ENCODE measurements at regions not wholly inside any gene's neighbourhood (a gene's known extent, or its start where the extent isn't known, plus 50 kb on each side); places are given as distances from the start of the nearest gene placed in this dataset.

DNA sequence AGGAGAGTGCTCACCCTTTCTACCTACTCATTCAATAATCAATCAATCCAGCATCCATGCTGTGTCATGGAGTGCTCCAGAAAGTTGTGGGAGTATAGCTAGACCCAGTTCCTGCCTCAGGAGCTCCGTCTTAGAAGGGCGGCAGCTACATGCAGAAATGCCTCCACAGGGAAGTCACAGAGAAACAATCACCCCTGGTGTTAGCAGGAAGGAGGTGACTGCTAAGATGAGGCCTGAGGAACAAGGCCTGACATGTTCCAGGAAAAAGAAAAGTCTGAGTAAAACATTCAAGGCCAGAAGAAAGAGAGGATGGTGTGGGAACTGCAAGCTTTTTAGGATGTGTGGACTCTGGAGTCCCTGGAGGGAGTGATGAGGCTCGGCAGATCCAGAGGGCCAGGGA lies 142.5 kb upstream of the MAGI3 start:
- Histone ChIP-seq H3K27ac (ENCODE audit: low read length) (no peak overlapping the region), H3K9me3 (ENCODE audit: control insufficient read depth in 1 of 2, low read length in 2 of 2) (no peaks in the 10 kb centered on the region), H3K27me3 (ENCODE audit: low read depth, low read length) (no peaks in the 10 kb centered on the region), H3K36me3 (ENCODE audit: control insufficient read depth in 1 of 2, insufficient read depth in 2 of 2, low read length in 2 of 2) (no peaks in the 10 kb centered on the region), H3K4me1 (ENCODE audit: control insufficient read depth in 1 of 2, insufficient read depth in 2 of 2, low read length in 2 of 2) (no peaks in the 10 kb centered on the region), H3K4me3 (ENCODE audit: low read depth in 1 of 2, low read length in 2 of 2) (no peak overlapping the region)

DNA sequence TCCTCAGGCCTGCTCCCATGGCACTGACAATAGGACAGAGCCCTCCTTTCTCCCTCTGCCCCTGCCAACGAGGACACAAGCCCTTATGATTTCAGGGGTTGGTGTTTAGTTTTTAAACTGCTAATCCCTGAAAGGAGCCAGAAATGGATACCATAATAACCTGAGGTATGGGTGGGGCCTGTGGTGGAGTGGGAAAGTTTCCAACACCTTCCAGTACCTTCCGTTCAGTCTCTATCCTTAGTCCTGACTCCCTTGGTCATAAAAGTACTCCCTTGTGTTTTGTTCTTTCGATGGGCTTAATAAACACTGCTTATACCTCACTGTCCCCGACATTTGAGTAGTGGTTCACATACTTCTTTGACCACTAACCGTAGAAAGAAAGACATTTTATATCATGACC lies 141.8 kb upstream of the MAGI3 start:
- no peaks in the 10 kb centered on the region for H3K36me3 ChIP-seq (ENCODE audit: control insufficient read depth in 1 of 2, insufficient read depth in 2 of 2, low read length in 2 of 2)

DNA sequence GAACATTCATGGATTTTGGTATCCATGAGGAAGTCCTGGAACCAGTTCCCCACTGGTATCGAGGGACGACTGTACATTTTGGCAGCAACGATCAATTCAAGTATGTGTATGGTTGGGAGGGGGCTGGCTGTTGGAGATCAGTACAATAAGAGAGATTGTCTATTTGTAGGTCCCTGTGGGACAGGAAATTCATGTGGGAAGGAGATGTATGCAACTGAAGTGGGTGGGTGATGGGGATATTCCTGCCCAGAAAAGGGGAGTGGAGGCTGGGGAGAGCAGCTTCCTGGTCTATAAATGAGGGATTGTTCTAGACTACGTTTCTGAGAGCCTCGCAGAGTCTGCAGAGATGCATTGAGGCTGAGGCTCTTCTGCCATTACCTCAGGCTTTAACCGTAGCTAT lies 140.2 kb upstream of the MAGI3 start:
- no peaks in the 10 kb centered on the region for H3K36me3 ChIP-seq (ENCODE audit: control insufficient read depth in 1 of 2, insufficient read depth in 2 of 2, low read length in 2 of 2)
- no peaks in the 10 kb centered on the region for H3K9me3 ChIP-seq (ENCODE audit: control insufficient read depth in 1 of 2, low read length in 2 of 2)
- H3K4me3 ChIP-seq (ENCODE audit: low read depth in 1 of 2, low read length in 2 of 2) = no peak overlapping the region
- H3K27me3 ChIP-seq (ENCODE audit: low read depth, low read length) = no peaks in the 10 kb centered on the region
- H3K4me1 ChIP-seq (ENCODE audit: control insufficient read depth in 1 of 2, insufficient read depth in 2 of 2, low read length in 2 of 2) = no peaks in the 10 kb centered on the region
- no peak overlapping the region for H3K27ac ChIP-seq (ENCODE audit: low read length)

More for the DNA sequence above, 141.8 kb upstream of the MAGI3 start:
- H3K4me3 ChIP-seq (ENCODE audit: low read depth in 1 of 2, low read length in 2 of 2) = no peak overlapping the region
- no peaks in the 10 kb centered on the region for H3K27me3 ChIP-seq (ENCODE audit: low read depth, low read length)
- H3K9me3 ChIP-seq (ENCODE audit: control insufficient read depth in 1 of 2, low read length in 2 of 2) = no peaks in the 10 kb centered on the region
- no peaks in the 10 kb centered on the region for H3K4me1 ChIP-seq (ENCODE audit: control insufficient read depth in 1 of 2, insufficient read depth in 2 of 2, low read length in 2 of 2)
- no peak overlapping the region for H3K27ac ChIP-seq (ENCODE audit: low read length)

DNA sequence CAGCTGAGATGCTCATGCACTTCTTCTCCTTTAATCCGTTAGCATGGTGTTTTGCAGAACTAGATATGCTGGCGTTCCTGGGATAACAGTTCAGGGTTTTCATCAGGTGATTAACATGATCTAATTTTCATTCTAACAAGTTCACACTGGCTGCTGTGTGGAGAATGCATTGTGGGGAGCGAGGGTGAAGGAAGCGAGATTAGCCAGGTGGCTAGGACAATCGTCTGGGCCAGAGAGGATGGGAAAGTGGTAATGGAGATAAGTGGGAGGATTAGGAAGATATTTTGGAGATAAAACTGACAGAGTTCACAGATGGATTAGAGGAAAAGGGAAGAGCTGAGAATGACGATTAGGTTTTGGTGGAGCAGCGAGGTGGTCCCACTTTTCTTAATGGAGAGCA lies 138.1 kb upstream of the MAGI3 start:
- H3K4me3 ChIP-seq (ENCODE audit: low read depth in 1 of 2, low read length in 2 of 2) = no peak overlapping the region
- H3K36me3 ChIP-seq (ENCODE audit: control insufficient read depth in 1 of 2, insufficient read depth in 2 of 2, low read length in 2 of 2) = no peaks in the 10 kb centered on the region
- H3K4me1 ChIP-seq (ENCODE audit: control insufficient read depth in 1 of 2, insufficient read depth in 2 of 2, low read length in 2 of 2) = no peaks in the 10 kb centered on the region
- H3K9me3 ChIP-seq (ENCODE audit: control insufficient read depth in 1 of 2, low read length in 2 of 2) = no peaks in the 10 kb centered on the region
- no peaks in the 10 kb centered on the region for H3K27me3 ChIP-seq (ENCODE audit: low read depth, low read length)
- no peak overlapping the region for H3K27ac ChIP-seq (ENCODE audit: low read length)

DNA sequence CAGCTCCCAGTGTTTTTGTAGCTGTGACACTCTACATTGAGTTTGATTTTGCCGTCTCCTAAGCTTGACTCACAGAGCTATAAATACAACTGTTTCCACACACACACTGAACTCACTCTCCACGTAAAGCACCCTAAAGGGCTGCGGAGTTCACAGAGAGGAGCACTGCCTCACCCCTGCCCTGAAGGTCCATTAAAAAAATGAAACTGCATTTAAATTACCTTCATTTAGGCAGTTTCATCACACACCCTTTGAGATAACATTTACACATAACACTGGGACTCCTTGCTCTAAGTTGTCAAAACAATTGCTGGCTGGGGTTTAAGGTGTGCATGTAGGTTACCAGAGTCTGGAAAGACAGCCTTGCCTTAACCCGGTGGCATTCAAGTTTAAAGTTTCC lies 137.1 kb upstream of the MAGI3 start:
- Histone ChIP-seq H3K4me3 (ENCODE audit: low read depth in 1 of 2, low read length in 2 of 2) (no peak overlapping the region), H3K36me3 (ENCODE audit: control insufficient read depth in 1 of 2, insufficient read depth in 2 of 2, low read length in 2 of 2) (no peaks in the 10 kb centered on the region), H3K27ac (ENCODE audit: low read length) (no peak overlapping the region), H3K9me3 (ENCODE audit: control insufficient read depth in 1 of 2, low read length in 2 of 2) (no peaks in the 10 kb centered on the region), H3K27me3 (ENCODE audit: low read depth, low read length) (no peaks in the 10 kb centered on the region), H3K4me1 (ENCODE audit: control insufficient read depth in 1 of 2, insufficient read depth in 2 of 2, low read length in 2 of 2) (no peaks in the 10 kb centered on the region)

DNA sequence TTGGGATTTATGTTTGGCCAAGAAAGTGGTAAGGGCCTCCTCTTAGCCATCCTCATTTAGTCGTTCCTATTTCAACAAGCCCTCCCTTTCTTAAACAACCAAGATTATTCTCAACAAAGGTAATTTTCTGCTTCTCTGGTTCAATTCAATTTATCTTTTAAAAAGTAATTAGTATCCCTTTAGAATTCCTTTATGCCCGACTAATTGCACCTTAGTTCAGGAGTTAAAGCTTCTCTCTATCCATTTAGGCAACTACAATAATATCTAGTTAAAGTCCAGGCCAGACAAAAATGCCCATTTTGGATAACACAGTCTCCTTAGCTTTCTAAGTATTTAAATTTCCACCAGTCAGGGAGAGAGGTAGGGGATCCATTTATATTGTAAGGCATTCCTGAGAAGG lies 136.7 kb upstream of the MAGI3 start:
- H3K27ac ChIP-seq (ENCODE audit: low read length) = no peak overlapping the region
- H3K27me3 ChIP-seq (ENCODE audit: low read depth, low read length) = no peaks in the 10 kb centered on the region
- H3K36me3 ChIP-seq (ENCODE audit: control insufficient read depth in 1 of 2, insufficient read depth in 2 of 2, low read length in 2 of 2) = no peaks in the 10 kb centered on the region
- H3K4me3 ChIP-seq (ENCODE audit: low read depth in 1 of 2, low read length in 2 of 2) = no peak overlapping the region
- H3K9me3 ChIP-seq (ENCODE audit: control insufficient read depth in 1 of 2, low read length in 2 of 2) = no peaks in the 10 kb centered on the region
- H3K4me1 ChIP-seq (ENCODE audit: control insufficient read depth in 1 of 2, insufficient read depth in 2 of 2, low read length in 2 of 2) = no peaks in the 10 kb centered on the region

DNA sequence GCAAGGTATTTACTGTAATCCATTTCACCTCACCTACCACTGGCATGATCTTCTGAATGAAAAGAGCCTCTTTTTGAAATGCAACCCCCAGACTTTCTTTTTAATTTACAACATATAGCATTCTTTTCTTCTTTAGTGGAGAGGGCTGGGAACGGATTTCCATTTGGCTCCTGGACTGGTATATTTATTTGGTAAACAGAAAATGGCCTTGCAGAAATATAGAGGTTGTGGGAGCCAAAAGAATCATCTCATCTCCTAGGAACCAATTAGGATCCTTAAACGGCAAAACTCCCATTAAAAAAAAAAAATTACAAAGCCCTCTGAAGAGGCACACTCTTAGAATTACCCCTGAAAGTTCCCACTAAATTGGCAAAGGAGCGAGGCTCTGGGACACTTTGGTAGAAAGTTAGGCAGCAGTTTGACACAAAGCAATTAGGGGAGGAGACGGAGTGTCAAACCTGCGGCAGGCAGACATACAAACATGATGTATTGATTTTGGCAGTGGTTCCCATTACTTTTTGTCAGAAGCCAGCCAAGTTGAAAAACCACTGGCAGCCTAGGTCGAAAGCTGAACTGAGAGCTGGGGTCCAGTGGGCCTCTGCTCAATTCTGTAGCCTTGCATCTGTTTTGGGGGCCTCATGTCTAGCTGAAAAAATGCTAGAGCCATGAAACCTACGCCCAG lies 135.1 kb upstream of the MAGI3 start:
- H3K27ac ChIP-seq (ENCODE audit: low read length) = peak overlapping the region; percentile 40
- no peaks in the 10 kb centered on the region for H3K36me3 ChIP-seq (ENCODE audit: control insufficient read depth in 1 of 2, insufficient read depth in 2 of 2, low read length in 2 of 2)
- no peaks in the 10 kb centered on the region for H3K4me1 ChIP-seq (ENCODE audit: control insufficient read depth in 1 of 2, insufficient read depth in 2 of 2, low read length in 2 of 2)
- no peak overlapping the region for H3K4me3 ChIP-seq (ENCODE audit: low read depth in 1 of 2, low read length in 2 of 2)
- H3K9me3 ChIP-seq (ENCODE audit: control insufficient read depth in 1 of 2, low read length in 2 of 2) = no peaks in the 10 kb centered on the region
- H3K27me3 ChIP-seq (ENCODE audit: low read depth, low read length) = no peaks in the 10 kb centered on the region

DNA sequence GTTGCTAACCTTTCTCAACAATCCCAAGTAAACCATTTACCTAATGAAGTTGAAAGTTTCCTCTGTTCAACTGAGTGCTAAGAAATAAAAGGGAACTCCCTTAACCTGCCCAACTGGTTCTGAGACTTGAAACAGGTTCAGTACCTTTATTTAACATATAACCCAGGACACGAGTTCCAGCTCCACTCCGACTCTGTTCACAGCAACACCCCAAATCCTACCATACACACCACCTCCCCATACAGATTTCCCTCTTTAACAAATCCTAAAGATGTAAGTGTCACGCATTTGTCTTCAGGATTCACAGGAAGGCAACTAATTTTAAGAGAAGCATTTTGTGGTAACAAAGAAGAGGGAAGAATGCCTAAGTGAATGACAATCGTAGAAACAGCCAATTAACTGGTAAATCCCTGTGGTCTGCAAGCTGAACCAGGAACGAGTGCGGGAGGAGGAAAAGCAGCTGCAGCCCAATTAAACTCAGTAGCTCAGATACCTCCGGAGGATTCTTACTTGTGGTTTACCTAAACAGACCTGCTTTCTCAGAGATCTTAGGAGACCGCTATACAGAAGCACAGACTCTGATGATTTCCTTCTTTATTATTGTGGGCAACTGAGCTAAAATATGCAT lies 134.5 kb upstream of the MAGI3 start:
- H3K36me3 ChIP-seq (ENCODE audit: control insufficient read depth in 1 of 2, insufficient read depth in 2 of 2, low read length in 2 of 2) = no peaks in the 10 kb centered on the region
- peak overlapping the region; percentile 40 for H3K27ac ChIP-seq (ENCODE audit: low read length)
- no peaks in the 10 kb centered on the region for H3K27me3 ChIP-seq (ENCODE audit: low read depth, low read length)
- no peaks in the 10 kb centered on the region for H3K4me1 ChIP-seq (ENCODE audit: control insufficient read depth in 1 of 2, insufficient read depth in 2 of 2, low read length in 2 of 2)
- H3K4me3 ChIP-seq (ENCODE audit: low read depth in 1 of 2, low read length in 2 of 2) = no peak overlapping the region
- H3K9me3 ChIP-seq (ENCODE audit: control insufficient read depth in 1 of 2, low read length in 2 of 2) = no peaks in the 10 kb centered on the region

DNA sequence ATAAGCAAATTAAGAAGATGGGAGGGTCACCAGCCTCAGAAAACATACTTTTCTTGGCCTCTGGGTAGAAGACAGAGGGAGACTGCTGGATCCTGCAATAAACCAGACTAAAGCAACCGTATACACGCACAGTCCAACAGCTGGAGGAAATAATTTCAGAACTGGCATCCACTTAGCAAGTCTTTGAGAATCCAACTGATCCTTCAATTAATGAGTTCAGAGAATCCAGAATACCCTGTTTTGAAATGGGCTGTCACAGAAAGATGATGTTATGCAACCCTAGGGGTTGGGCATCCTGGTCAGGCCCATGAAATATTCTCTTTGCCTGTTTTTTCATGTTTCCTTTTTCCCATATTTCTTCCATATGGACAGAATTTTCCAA lies 134.0 kb upstream of the MAGI3 start:
- H3K27ac ChIP-seq (ENCODE audit: low read length) = no peak overlapping the region
- no peak overlapping the region for H3K4me3 ChIP-seq (ENCODE audit: low read depth in 1 of 2, low read length in 2 of 2)
- H3K9me3 ChIP-seq (ENCODE audit: control insufficient read depth in 1 of 2, low read length in 2 of 2) = no peaks in the 10 kb centered on the region
- H3K4me1 ChIP-seq (ENCODE audit: control insufficient read depth in 1 of 2, insufficient read depth in 2 of 2, low read length in 2 of 2) = no peaks in the 10 kb centered on the region
- H3K36me3 ChIP-seq (ENCODE audit: control insufficient read depth in 1 of 2, insufficient read depth in 2 of 2, low read length in 2 of 2) = no peaks in the 10 kb centered on the region
- no peaks in the 10 kb centered on the region for H3K27me3 ChIP-seq (ENCODE audit: low read depth, low read length)

DNA sequence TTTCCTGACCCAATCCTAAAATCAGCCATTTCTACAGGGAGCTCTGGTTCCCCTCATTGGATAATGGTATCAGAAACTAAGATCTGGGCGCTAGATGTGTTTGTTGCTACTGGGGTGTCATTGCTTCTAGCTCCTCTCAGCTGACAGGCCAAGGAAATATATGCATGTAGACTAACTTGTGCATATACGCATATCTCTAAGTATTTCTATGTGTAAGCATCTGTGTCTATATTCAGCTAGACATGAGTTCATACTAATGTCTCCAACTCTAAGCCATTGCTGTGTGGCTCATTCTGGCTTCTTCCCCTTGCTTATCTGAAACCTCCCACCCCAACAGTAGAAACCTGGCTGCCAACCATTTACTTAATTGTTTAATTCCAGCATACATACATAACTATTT lies 130.3 kb upstream of the MAGI3 start:
- H3K27ac ChIP-seq (ENCODE audit: low read length) = no peak overlapping the region
- H3K27me3 ChIP-seq (ENCODE audit: low read depth, low read length) = no peaks in the 10 kb centered on the region
- no peak overlapping the region for H3K4me3 ChIP-seq (ENCODE audit: low read depth in 1 of 2, low read length in 2 of 2)
- H3K9me3 ChIP-seq (ENCODE audit: control insufficient read depth in 1 of 2, low read length in 2 of 2) = no peaks in the 10 kb centered on the region
- no peaks in the 10 kb centered on the region for H3K4me1 ChIP-seq (ENCODE audit: control insufficient read depth in 1 of 2, insufficient read depth in 2 of 2, low read length in 2 of 2)
- no peaks in the 10 kb centered on the region for H3K36me3 ChIP-seq (ENCODE audit: control insufficient read depth in 1 of 2, insufficient read depth in 2 of 2, low read length in 2 of 2)

DNA sequence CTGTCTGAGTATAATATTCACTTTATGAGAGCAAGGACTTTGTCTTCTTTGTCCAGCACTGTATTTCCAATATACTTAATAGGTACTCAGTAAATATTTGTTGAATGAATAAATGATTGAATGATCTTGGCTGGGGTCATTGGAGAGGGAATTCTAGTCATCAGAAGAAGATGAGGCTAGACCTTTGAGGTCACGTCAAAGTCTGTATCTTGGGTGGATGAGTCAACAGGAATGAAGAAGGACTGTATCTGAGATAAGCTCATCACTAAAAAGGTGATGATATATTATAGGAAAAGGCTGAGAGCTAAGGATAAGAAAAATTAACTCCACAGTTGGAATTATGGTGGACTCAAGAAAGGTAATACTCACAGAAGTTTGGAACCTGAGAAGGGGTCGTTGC lies 125.1 kb upstream of the MAGI3 start:
- no peak overlapping the region for H3K27ac ChIP-seq (ENCODE audit: low read length)

DNA sequence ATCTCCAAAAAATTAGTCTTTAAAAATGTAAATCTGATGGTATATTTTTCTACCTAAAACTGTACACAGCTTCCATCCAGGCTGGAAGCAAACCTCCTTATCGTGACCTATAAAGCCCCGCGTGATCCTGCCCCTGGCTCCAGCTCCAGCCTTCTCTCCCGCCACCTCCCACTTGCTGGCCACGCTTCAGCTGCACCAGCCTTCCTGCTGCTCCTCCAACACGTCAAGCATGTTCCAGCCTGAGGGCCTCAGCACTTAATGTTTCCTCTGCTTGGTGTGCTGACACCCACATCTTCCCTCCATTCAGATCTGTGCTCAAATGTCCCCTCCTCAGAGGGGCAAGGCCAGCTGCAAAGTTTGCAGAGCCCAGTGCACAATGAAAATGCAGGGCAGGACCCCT lies 123.5 kb upstream of the MAGI3 start:
- H3K4me1 ChIP-seq (ENCODE audit: control insufficient read depth in 1 of 2, insufficient read depth in 2 of 2, low read length in 2 of 2) = no peaks in the 10 kb centered on the region
- no peak overlapping the region for H3K27ac ChIP-seq (ENCODE audit: low read length)
- H3K27me3 ChIP-seq (ENCODE audit: low read depth, low read length) = no peaks in the 10 kb centered on the region
- no peak overlapping the region for H3K4me3 ChIP-seq (ENCODE audit: low read depth in 1 of 2, low read length in 2 of 2)
- H3K9me3 ChIP-seq (ENCODE audit: control insufficient read depth in 1 of 2, low read length in 2 of 2) = no peaks in the 10 kb centered on the region
- no peaks in the 10 kb centered on the region for H3K36me3 ChIP-seq (ENCODE audit: control insufficient read depth in 1 of 2, insufficient read depth in 2 of 2, low read length in 2 of 2)

More for the DNA sequence above, 125.1 kb upstream of the MAGI3 start:
- no peaks in the 10 kb centered on the region for H3K27me3 ChIP-seq (ENCODE audit: low read depth, low read length)
- H3K9me3 ChIP-seq (ENCODE audit: control insufficient read depth in 1 of 2, low read length in 2 of 2) = no peaks in the 10 kb centered on the region
- no peaks in the 10 kb centered on the region for H3K36me3 ChIP-seq (ENCODE audit: control insufficient read depth in 1 of 2, insufficient read depth in 2 of 2, low read length in 2 of 2)
- no peak overlapping the region for H3K4me3 ChIP-seq (ENCODE audit: low read depth in 1 of 2, low read length in 2 of 2)
- no peaks in the 10 kb centered on the region for H3K4me1 ChIP-seq (ENCODE audit: control insufficient read depth in 1 of 2, insufficient read depth in 2 of 2, low read length in 2 of 2)

Data from muscle layer of duodenum (tissue), 2 donors.